GM12872 (cell line): ENCODE measurements at regions not wholly inside any gene's neighbourhood (a gene's known extent, or its start where the extent isn't known, plus 50 kb on each side); places are given as distances from the start of the nearest gene placed in this dataset.

Experiments
- TF ChIP-seq, protein P1 (sequence below): IDR thresholded peaks from 3 replicates; pipeline ENCODE4 v1.5.1; 2011; ENCODE audit warnings: low read depth, mild to moderate bottlenecking, low read length, moderate library complexity; ENCODE audit not compliant: insufficient read depth

DNA sequence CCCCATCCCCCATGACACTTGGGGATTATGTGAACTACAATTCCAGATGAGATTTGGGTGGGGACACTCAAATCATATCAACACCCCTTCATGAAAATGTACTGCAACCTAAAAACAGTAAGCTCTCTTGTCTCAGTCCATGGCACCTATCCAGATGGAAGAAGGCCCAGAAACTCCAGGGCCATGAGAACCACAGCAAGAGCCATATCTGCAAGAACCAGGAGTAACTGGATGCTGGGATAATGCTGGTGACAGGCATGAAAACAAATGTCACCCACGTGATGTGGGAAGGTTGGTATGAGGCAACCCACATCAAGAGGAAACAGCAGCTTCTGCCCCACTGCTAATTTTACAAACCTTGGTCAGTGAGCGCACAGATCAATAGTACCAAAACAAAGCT is 400.1 kb upstream of the ERCC4 start:
- TF ChIP-seq, protein P1, sequence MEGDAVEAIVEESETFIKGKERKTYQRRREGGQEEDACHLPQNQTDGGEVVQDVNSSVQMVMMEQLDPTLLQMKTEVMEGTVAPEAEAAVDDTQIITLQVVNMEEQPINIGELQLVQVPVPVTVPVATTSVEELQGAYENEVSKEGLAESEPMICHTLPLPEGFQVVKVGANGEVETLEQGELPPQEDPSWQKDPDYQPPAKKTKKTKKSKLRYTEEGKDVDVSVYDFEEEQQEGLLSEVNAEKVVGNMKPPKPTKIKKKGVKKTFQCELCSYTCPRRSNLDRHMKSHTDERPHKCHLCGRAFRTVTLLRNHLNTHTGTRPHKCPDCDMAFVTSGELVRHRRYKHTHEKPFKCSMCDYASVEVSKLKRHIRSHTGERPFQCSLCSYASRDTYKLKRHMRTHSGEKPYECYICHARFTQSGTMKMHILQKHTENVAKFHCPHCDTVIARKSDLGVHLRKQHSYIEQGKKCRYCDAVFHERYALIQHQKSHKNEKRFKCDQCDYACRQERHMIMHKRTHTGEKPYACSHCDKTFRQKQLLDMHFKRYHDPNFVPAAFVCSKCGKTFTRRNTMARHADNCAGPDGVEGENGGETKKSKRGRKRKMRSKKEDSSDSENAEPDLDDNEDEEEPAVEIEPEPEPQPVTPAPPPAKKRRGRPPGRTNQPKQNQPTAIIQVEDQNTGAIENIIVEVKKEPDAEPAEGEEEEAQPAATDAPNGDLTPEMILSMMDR, result no peak

DNA sequence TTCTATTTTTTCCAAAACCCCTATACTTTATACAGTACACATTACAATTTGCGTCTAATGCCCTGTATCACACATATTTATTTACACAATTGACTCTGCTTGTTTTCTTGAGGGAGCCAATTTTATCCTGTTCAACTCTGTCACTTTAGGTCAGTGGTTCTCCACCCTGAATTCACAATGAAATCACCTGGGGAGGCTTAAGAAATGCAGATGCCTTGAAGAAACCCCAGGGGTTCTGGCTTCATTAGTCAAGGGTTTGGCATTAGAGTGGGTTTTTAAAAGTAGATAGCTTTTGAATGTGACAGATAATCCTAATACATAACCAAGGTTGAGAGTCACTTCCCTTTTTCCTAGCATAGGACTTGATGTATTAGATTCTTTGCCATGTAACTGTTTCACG is 398.6 kb upstream of the ERCC4 start:
- TF ChIP-seq, protein P1, result no peak

DNA sequence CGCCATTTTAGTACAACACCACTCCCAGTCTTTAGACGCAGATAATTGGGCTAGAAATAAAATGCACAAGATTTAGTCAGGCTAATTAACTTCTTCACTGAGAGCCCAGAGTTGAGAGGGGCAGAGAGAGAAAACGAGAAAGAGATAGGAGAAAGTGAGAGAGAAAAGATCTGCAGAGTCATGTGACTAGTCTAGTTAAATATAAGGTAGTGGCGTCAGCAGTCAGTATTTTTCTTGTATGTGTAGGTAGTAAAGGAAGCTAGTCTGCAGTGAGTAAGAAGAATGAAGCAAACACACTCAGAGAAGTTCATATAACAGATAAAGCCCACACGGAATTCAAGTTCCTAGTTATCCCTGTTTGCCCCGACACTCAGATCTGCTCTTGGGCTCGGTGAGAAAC is 392.6 kb upstream of the ERCC4 start:
- TF ChIP-seq, protein P1, result no peak

DNA sequence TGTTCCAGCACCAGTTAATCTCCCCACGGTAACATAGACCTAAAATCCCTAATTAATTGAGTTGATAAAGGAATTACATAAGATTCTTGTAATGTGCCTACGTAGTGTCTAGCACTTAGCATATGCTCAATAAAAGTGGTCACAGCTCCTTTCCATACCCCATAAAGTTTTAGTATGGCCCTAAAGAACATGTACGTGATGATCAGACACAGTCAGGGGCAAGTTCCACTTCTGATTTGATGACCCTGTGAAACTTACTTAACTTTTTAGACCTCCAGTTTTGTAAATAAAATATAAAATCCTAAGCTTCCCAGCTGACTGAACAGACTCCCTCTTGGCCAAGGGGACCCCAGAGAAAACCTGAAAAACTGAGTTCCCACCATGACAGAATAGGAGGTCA is 391.3 kb upstream of the ERCC4 start:
- TF ChIP-seq, protein P1, result no peak

DNA sequence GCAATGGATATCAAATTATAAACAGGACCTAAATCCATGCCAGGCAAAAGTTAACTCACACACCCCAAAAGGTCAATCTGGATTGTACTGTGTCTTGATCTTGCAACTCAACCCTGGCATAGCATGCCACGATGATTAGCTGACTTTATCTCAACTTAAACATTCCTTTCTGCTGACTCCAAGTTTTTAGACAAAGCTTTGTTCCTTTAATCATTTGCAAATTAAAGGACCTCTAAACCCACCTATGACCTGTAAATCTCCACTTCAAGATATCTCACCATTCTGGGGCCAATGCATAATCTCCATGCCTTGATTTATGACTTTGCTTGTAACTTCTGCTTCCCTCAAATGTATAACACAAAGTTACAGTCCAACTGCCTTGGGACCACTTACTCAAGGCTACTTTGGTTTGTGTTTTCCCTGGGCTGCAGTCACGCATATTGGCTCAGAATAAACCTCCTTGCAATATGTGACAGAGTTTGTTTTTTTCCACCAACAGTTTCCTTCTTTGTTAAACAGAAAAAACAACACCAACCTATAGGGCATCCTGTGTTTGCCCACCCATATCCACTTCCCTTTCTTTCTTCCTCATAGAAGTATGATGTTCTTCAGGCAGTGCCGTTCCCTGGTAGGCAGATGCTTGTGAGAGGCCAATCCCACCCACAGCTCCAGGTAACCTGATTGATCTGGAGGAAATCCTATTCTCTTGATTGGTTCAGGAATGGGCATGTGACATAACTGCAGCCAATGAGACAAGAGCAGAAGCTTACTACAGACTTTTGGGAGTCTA is 390.6 kb upstream of the ERCC4 start:
- TF ChIP-seq, protein P1, result no peak

DNA sequence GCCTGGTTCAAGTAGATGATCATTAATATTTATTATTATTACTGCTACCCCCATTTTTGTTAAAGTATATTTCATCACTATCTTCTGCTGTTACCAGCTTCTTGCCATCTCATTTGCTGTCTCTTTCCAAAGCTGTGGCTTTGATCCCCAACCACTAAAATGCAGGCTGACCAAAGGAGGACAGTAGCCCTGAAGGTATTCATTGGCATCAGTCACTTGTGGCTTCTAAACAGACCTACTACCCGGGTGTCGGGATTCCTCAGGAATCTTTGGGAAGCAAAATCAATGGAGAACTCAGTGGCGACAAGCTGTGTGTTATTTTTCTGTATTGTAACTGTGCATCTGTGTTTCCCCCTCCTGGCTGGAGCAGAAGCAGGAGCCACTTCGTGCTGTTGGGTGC is 379.2 kb upstream of the ERCC4 start:
- TF ChIP-seq, protein P1, result no peak

DNA sequence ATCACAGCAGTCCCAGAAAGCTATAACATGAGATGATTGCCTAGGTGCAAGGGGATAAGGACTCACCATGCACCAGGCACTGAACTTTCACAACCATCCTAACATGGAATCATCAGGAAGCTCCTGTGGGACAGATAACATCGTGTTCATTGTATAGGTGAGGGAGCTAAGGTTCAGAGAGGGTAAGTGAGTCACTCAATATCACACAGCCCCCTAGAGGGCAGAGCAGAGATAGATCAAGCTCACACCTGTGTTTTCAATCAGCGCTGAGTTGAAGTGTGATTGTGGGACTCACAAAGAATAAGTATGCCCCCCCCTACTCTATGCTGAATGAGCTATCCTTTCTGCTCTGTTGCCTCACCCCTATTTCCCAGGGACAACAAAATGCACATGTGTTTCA is 377.7 kb upstream of the ERCC4 start:
- TF ChIP-seq, protein P1, result no peak
